ENCODE measurements at regions not wholly inside any gene's neighbourhood (a gene's known extent, or its start where the extent isn't known, plus 50 kb on each side); places are given as distances from the start of the nearest gene placed in this dataset.
"Not testable (repeated sequence)": the region's sequence is repeated elsewhere in the genome, so short reads cannot be mapped to it uniquely, and the experiment has no call there.

DNA sequence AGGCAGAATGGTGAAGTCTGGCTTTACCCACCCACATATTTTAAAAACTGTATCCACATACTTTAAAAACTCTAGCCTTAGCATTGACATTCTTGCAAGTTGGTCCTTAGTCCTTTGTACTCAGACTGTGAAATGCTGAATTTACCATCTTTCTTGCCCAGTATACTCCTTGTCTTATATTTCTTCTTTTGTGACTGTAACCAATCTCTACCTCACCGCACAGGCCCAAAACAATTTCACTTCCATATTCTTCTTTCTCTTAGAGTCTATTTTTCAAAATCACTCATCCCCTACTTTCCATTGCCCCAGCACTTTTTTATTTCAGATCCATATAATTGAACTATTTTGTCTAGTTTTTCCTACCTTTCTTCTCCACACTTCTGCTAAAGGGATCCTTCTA, 892.4 kb upstream of the B3GALT2 start:
- no peak for DNase-seq

DNA sequence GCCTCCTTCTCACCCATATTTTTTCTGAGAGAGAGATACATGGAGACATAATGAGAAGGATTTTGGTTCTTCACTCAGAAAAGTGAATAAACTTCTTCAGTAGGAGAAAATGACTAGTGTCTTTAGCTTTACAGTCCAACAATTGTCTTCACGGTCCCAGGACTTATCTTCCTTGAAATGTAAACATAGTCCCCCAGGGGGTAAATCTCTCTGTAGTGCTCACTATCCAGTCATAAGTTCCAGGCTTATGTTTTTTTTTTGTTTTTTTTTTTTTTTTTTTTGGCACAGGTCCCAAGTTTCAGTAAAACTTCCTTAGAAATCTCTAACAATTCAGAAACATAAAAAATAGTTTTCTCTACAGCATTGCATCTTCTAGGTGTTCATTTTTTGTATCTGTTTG, 890.2 kb upstream of the B3GALT2 start:
- no peak for DNase-seq

DNA sequence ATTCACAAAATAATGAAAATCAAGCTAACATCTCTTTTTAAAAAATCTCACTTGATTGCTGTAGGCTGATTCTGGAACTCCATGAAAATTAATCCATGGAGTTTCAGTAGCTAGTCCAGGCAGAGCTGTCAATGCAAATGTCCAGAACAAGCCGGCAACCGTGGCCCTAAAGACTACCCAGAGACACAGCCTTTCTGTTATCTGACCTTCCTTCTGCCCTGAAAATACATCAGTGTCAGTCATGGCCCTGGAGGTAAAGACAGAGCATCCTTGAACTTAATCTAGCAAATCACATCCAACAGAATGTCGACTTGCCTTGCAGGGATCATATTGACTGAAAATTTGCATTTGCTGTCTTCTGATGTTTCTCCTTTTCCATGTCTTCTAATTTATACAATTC, 887.4 kb upstream of the B3GALT2 start:
- no peak for DNase-seq

DNA sequence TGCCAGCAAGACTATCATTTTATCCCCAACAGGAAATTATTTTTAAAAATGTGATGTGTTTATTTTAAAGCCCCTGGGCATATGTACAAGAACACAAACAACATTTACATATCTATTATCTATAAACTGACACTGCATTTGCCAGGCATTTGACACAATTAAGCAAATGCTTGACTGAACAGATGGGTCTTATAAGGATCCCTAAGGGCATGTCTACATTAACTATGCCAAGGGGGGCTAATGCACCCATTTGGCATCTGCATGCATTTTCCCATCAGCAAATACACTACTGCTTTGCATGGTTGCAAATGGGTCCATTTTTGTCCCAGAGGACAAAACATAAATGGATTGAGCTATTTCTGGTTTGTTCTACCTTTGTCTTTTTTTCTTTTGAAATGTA, 884.8 kb upstream of the B3GALT2 start:
- DNase-seq: no peak

DNA sequence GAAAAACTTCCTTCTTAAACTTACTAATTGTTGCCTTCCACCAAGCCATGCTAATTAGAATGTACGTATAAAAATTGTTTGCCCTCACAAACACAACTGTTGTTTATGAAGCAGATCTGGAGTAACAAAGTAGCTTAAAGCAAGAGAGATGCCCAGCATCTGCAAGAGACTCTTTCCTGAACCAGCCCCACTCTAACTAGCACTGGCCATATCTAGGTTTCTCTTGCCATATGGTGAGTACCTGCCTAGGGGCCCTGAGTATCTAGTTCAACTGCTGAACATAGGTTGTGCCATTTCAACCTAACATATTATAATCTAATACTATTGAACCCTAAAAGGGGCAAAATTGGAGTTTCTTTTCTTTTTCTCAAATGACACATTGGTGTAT, 883.4 kb upstream of the B3GALT2 start:
- no peak for DNase-seq

DNA sequence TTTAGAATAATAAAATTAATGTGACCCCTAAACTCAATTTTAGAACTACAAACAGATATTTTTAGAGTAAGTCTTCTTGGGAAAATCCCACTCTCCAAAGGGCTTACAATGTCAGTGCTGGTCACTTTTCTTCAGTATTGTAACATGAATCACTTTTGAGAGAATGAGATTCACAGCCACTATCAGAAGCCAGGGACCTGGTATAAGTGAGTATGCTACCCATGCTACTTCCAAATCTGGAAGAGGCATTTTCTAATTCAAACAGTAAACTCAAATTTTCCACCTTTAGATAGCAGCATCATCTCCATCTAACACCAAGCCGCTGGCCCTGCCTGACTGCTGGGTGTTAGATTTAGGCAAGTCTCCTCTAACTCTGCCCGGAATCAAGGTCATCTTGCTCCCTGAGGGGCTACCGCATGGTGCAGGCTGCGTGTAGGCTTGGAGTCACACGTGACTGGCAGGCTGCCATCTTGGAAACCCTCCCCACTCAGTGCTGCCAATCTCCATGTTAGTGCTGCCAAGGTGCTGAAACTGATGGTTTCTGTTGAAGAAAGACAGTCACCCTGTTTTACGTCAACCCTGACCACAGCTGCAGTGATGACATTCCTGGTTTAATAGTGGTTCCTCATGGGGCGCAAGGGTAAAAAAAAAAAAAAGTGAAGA, 882.9 kb upstream of the B3GALT2 start:
- no peak for DNase-seq

DNA sequence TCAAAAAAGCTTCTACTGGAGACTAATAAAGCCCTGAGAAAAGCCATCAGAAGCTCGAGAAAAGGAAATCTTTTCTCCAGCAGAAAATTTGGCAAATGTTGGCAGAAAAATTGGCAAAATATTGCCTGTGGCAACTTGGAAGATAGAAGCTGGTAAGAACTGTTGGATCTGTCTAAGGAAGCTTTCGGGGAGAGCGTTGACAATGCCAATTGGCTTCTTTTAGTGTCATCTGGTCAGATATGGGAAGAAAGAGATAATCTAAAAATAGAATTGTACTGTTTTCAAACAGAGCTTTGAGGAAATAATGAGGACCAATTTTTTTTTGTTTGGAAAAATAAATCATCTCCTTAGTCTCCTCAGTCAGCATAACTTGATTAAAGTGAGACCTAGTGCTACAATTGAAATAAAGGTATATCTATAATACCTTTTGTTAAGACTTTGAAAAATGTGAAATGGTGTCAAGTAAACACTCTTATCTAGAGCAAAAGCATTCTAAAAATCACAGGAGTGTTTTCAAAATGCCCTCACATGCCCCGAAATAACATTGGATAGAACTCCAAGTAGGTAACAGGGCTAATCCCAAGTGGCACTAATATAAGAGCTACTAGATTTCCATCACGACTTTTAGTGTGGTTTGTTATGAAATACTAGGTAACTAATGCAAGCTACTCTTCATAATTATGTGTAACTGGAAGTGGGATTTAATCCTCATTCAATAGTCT, 882.2 kb upstream of the B3GALT2 start:
- DNase-seq: no peak

DNA sequence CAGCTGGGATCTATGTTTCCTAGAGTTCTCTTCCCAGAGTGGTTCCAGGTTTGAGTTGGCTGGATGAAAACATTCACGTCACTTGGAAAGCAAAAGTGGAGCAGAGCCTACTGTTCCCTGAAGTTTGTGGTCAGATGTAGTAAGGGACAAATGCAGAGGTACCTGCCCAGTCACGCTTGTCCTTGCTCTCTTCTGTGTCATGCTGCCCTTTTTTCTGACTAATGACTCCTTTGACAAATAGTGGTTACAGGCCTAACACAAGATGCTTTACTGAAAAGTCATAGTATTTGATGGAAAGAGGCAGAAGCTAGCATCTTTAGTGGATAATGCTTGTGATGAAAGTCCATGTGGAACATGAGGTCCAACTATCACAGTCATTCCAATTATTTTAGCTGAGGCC, 881.4 kb upstream of the B3GALT2 start:
- no peak for DNase-seq

DNA sequence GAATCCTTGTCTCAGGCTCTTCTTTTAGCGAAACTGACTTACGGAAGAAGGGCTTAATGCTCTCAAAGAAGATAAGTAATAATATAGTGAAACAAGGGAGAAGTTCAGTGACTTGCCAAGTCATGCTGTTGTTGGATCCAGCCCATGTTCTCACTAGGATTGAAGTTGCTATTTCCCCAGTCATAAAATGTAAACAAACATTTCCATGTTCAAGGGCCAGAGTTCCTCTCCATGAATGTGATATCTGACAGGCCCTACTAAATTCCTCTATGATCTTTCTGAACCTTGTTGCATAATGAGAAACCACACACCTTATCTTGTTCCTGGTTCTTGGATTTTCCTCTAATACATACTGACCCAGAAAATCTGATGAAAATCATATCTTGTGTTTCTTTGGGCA, 876.5 kb upstream of the B3GALT2 start:
- no peak for DNase-seq

DNA sequence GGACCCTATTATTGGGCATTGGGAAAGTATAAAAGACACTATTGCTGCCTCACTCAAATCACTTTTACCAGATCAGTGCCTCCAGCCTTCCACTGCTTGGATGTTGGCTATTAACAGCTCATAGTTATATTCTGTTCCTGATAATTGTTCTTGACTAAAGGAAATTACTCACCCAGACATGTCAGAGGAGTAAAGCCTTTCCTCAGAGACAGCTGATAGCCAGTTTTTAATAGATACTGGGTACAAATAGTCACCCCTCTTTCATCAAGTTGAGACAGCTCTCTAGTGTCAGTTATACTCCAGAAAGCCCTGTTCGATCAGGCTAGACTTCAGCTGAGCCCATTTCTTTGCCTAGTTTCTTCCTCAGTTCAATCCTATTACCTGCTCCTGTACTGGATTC, 876.1 kb upstream of the B3GALT2 start:
- no peak for DNase-seq

DNA sequence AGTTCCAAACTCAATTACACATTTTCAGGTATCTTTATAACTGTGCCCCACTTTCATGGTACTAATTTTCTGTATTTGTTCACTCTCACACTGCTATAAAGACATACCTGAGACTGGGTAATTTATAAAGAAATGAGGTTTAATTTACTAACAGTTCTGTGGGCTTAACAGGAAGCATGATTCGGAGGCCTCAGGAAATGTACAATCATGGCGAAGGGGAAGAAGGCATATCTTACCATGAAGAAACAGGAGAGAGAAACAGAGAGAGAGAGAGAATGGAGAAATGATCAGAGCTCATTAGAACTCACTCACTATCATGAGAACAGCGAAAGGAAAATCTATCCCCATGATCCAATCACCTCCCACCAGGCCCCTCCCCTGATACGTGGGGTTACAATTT, 874.1 kb upstream of the B3GALT2 start:
- no peak for DNase-seq

DNA sequence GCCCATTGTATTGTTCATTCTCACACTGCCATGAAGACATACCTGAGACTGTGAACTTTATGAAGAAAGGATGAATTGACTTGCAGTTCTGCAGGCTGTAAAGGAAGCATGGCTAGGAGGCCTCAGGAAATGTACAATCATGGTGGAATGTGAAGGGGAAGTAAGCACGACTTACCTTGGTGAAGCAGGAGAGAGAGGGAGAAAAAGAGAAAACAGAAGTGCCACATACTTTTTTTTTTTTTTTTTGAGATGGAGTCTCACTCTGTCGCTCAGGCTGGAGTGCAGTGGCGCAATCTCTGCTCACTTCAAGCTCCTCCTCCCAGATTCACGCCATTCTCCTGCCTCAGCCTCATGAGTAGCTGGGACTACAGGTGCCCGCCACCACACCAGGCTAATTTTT, 871.9 kb upstream of the B3GALT2 start:
- DNase-seq: not testable (repeated sequence)

DNA sequence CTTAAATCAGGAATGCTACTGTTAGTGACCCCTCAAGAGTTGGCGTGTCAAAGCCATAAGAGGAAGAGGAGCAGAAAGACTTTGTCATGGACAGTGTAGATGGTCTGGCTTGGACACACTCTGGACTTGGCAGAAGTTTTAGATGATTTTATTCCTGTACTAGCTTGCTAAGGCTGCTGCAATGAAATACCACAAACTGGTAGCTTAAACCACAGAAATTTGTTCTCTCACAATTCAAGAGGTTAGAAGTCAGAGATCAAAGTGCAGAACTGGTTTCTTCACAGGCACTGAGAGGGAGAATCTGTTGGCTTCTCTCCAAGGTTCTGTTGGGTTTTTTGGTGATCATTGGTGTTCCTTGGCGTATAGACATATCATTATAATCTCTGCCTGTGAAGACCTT, 869.8 kb upstream of the B3GALT2 start:
- no peak for DNase-seq

DNA sequence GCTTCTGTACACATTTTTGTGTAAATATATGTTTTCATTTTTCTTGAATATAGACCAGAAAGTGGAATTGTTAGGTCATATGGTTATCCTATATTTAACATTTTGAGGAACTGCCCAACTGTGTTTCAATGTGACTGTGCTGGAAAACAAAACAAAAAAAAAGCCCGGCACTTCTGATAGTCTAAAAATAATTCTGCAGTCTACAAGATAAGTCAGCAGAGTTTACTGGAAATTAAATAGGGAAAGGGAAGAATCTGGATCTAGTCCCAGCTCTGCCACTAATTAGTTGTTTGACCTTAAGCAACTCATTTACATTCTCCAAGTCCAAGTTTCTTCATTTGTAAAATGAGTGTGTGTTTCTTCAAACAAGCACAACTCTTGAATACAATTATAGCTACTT, 869.1 kb upstream of the B3GALT2 start:
- no peak for DNase-seq

DNA sequence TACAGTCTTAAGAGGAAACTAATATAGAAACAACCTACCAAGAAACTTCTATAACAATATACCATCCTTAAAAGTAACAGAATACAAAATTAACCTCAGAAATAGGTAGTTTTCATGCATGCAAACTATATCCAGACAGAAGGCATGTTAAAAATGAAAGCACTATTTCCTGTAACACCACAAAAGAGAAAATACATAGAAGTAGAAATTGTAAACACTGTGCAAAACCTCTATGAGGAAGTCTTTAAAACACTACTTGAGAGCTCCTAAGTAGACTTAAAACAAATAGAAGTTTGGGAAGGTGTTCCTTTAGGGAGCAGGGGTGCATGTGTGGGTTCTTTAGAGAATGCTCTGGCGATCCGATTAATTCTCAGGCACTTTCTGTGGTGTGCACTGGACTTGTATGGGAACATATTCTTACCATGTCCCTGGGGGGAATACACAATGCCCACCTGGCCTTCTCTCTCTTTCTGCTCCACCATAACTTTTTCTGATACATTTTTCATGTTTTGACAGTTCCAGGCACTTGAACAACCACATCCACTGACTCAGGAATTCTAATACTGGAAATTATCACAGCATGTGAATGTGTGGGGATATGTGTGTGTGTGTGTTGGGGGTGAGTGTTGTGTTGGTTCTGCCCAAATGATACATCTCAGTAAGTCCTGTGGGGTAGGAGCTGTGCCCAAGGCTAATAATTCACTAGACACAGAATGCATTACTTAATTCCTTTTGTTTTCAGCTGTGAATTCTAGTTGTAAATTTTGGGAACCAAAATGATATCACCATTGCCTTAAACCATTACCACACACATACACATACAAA, 866.3 kb upstream of the B3GALT2 start:
- no peak for DNase-seq

DNA sequence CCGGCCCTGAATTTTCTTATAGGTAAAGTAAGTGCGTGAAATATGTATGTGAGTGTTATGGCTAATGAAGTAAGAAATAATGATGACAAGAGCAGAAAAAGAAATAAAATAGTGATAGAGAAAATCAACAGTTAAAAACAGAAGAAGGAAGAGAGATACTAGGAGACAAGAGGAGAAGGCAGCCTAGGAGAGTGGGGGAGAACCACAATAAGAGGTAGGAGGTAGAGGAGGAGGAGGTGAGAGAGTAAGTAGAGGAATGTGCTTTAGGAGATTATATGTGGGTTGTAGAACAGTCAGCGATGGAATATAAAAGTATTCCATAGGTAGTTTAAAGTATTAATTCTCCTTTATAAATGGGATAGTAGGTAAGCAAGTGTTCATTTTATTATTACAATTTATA, 861.5 kb upstream of the B3GALT2 start:
- no peak for DNase-seq

DNA sequence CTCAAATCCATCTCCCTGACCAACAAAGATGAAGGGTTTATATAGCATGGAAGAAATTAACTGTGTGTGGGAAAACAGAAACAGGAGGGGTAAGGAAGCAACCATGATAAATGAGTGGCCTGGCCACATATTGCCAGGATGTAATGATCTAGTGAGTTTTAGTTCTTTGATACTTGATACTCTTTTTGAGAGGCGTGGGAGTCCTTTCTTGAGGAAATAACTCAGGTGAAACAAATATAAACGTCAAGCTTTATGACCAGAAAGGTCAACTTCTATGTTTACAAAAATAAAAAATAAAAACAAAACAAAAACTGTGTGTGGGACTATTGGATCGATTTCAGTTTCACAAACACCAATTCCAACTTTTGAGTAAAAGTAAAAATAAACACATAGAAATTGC, 860.8 kb upstream of the B3GALT2 start:
- no peak for DNase-seq

DNA sequence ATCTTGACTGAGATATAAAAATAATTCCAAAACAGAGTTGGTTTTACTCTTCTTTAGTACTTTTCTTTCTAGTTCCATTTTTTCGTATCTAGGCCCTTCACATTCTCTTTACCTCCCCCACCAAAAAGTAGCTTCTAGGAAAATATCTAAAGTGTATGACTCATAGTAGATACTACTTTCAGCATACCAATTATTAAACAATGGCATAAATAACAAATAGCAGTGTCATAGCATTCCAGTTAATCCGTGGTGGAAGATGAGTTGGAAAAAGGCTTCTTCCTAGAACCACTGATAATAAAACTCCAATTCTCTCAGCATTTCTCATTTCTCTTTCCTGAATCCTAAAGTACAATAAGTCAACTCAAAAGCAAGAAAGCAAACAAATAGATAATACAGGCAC, 859.0 kb upstream of the B3GALT2 start:
- no peak for DNase-seq

DNA sequence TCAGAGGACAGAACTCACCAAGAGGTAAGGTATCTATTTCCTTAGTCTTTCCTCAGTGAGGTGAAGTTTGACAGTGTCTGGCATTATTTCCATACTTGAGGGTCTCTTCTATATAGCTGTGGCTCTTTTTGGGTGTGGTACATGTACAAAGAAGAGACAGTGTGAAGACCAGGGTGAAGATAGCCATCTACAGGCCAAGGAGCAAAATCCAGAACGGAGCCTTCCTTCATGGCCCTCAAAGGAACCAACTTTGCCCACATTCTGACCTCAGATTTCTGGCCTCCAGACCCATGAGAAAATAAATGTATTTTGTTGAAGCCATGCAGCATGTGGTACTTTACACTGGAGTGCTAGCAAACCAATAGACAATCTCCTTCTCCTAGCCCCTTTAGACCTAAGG, 858.5 kb upstream of the B3GALT2 start:
- no peak for DNase-seq

DNA sequence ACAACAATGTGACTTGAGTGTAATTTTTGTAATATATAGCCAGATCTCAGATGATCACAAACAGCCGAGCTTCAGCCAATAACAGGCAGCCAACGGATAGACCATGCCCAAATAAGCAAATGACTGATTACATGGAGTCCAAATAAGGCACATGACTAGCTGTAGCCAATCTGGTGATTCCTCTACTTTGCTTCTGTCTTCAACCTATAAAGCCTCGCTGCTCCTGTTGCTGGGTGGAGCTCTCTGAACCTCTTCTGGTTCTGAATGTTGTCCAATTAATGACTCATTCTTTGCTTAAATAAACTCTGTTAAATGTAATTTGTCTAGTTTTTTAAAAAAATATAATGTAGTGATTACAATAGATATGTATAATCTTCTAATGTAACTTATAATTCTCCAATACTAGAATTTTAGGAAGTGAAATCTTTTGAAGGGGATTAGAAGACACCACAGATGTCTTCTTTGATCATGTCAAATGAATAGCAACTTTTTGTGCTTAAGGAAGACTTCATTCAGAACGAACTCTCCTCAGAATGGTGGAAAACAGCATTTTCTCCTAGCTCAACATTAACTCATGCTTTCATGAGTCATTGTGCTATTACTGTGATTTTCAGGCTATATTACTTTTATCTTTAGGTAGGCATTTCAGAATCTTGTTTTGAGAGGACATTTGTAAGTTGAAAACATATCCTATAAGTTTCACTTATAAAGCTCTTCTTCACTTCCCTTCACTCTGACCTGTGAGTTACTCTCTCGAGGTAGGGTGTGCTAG, 857.8 kb upstream of the B3GALT2 start:
- no peak for DNase-seq

DNA sequence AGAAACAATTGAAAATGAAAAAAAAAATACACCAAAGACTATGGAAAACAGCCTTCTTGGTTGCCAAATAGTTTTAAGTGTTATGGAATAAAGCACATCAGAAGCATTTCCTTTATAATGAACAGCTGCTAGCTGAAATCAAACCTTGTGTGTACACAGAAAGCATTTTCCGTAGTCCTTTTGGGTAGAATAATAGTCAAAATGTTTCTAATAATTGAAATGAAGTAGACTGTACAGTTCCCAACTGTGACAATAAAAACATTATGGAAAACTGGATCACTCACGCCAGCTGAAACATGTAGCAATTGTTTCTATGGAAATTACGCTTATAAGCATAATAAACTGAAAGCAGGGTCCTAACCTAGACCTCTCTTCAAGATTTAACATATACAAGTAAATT, 856.3 kb upstream of the B3GALT2 start:
- no peak for DNase-seq

DNA sequence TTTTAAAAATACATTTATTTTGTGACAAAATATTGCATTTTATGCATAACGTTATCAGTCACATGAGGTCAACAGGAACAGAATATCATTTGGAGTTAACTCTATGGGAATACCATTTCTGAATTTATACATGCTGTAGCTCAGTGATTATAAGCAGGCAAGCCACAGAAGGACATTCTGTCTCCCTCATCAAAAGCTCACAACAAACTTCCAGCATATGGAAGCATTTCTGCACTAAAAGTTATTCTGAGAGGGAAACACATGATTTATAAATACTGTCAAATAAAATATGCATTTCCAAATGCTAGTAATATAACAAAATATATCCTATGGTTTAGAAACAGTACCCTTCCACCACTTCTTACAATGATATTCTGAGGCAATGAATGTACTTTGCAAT, 854.1 kb upstream of the B3GALT2 start:
- no peak for DNase-seq

DNA sequence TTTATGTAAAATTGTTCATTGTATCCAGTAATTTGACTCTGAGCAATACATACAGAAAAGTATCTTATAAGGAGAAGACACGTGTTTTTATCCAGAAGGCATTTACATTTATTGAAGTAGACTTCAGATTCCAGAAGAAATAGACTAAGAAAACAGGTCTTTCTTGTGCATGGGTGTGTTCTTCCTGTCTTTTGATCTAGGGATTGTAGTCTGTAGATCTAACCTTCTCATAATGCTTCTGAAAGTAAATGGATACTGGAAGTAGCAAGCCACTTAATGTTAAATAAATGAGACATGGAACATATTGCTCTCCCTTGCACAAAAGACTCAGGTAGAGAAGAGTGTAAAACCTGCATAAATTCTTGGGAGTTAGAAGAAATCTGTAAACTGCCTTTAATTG, 853.2 kb upstream of the B3GALT2 start:
- no peak for DNase-seq

All from activated CD8-positive, alpha-beta memory T cell treated with anti-CD3 and anti-CD28 coated beads, Interleukin-2, amount 50 U/mL, for 4 hours (primary cell).